ENCODE measurements at regions not wholly inside any gene's neighbourhood (a gene's known extent, or its start where the extent isn't known, plus 50 kb on each side); places are given as distances from the start of the nearest gene placed in this dataset.

DNA sequence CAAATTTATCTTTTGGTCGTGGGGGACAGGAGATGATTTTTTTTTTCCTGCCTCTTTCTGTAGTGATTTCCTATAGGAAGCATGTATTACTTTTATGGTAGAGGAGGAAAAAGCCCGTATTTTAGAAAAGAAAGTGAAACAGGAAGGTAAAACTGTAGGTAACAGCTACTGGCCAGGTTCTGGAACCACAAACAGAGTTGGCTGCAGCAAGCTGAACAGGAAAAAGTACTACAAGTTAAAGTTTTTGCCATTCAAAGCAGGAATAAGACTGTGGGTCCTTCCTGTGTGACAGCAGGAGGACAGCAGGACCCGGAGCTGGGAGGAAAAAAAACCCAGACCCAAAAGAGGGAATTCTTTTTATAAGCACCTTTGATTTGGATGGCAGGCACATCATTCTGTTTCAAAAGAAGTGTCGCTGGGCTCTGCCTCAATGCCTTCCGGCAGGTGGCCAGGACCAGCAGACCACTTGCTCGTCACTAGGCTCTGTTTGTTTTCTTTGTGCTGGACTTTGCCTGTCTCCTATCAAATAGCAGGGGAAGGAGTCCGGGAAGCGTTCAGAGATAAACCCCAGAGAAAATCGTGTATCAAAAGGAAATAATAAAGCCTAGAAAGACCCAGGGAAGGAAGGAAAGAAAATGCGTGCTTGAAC lies 277.9 kb downstream of the ADGRA3 start (continued):
- TF ChIP-seq ARID5B (CRISPR knock-in tag; IDR thresholded peaks at IDR 0.05) (peak; percentile 27; the same call in 1 of the 2 replicates), ZNF513 (CRISPR knock-in tag; conservative IDR thresholded peaks at IDR 0.05) (no peak), STAG1 (CRISPR knock-in tag; IDR thresholded peaks at IDR 0.05) (peak; percentile 12; the same call in 1 of the 2 replicates), NCOA2 (CRISPR knock-in tag; IDR thresholded peaks at IDR 0.05) (no peak), PAXIP1 (CRISPR knock-in tag; conservative IDR thresholded peaks at IDR 0.05) (peak; percentile 34; the same call in 1 of the 2 replicates), ZNF747 (CRISPR knock-in tag; IDR thresholded peaks at IDR 0.05; ENCODE audit: borderline replicate concordance) (no peak), ZNF562 (CRISPR knock-in tag; IDR thresholded peaks at IDR 0.05; ENCODE audit: borderline replicate concordance) (no peak), HMG20B (CRISPR knock-in tag; conservative IDR thresholded peaks at IDR 0.05) (no peak), ZBTB7B (CRISPR knock-in tag; IDR thresholded peaks at IDR 0.05) (0 out of 2 replicates have a peak, but pooled peaks have one; percentile 19), HNF4A (CRISPR knock-in tag; IDR thresholded peaks at IDR 0.05) (peak; percentile 69)
- TF ChIP-seq, protein P1, sequence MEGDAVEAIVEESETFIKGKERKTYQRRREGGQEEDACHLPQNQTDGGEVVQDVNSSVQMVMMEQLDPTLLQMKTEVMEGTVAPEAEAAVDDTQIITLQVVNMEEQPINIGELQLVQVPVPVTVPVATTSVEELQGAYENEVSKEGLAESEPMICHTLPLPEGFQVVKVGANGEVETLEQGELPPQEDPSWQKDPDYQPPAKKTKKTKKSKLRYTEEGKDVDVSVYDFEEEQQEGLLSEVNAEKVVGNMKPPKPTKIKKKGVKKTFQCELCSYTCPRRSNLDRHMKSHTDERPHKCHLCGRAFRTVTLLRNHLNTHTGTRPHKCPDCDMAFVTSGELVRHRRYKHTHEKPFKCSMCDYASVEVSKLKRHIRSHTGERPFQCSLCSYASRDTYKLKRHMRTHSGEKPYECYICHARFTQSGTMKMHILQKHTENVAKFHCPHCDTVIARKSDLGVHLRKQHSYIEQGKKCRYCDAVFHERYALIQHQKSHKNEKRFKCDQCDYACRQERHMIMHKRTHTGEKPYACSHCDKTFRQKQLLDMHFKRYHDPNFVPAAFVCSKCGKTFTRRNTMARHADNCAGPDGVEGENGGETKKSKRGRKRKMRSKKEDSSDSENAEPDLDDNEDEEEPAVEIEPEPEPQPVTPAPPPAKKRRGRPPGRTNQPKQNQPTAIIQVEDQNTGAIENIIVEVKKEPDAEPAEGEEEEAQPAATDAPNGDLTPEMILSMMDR (CRISPR knock-in tag; IDR thresholded peaks at IDR 0.05), result peak; percentile 30
